HG03159 (cell line): ENCODE measurements at regions not wholly inside any gene's neighbourhood (a gene's known extent, or its start where the extent isn't known, plus 50 kb on each side); places are given as distances from the start of the nearest gene placed in this dataset.
"Not testable (repeated sequence)": the region's sequence is repeated elsewhere in the genome, so short reads cannot be mapped to it uniquely, and the experiment has no call there.

ENCODE experiments used
- ATAC-seq: cut with Tn5 transposase; IDR thresholded peaks from one replicate; pipeline ENCODE4 v1.9.1; 2021; ENCODE audit warnings: mild to moderate bottlenecking, moderate library complexity; ENCODE audit not compliant: unreplicated experiment

GRCh38 chr6:37580176-37580955 lies 80.7 kb upstream of the CCDC167 start:
- no peak for ATAC-seq

GRCh38 chr6:37579444-37580067 lies 79.9 kb upstream of the CCDC167 start:
- no peak for ATAC-seq

GRCh38 chr6:37578104-37578503 lies 78.4 kb upstream of the CCDC167 start:
- no peak for ATAC-seq

GRCh38 chr6:37576336-37576737 lies 76.6 kb upstream of the CCDC167 start:
- ATAC-seq = no peak

GRCh38 chr6:37575221-37575620 lies 75.5 kb upstream of the CCDC167 start:
- ATAC-seq = no peak

- ATAC-seq = no peak
Measured at GRCh38 chr6:37572334-37572733, 72.6 kb upstream of the CCDC167 start.

GRCh38 chr6:37570482-37571133 lies 70.9 kb upstream of the CCDC167 start:
- no peak for ATAC-seq

- no peak for ATAC-seq
Measured at GRCh38 chr6:37569743-37570481, 70.2 kb upstream of the CCDC167 start.

GRCh38 chr6:37569317-37569716 lies 69.6 kb upstream of the CCDC167 start:
- ATAC-seq = no peak

- no peak for ATAC-seq
Measured at GRCh38 chr6:37566950-37567349, 67.3 kb upstream of the CCDC167 start.

GRCh38 chr6:37566111-37566949 lies 66.6 kb upstream of the CCDC167 start:
- ATAC-seq = peak; percentile 40

GRCh38 chr6:37565267-37566110 lies 65.8 kb upstream of the CCDC167 start:
- ATAC-seq = no peak

- ATAC-seq = not testable (repeated sequence)
Measured at GRCh38 chr6:37562926-37563288, 63.2 kb upstream of the CCDC167 start.

GRCh38 chr6:37561361-37561760 lies 61.7 kb upstream of the CCDC167 start:
- no peak for ATAC-seq

- ATAC-seq = no peak
Measured at GRCh38 chr6:37560737-37561103, 61.0 kb upstream of the CCDC167 start.

GRCh38 chr6:37559501-37559900 lies 59.8 kb upstream of the CCDC167 start:
- no peak for ATAC-seq

GRCh38 chr6:37559050-37559449 lies 59.4 kb upstream of the CCDC167 start:
- ATAC-seq = no peak

- no peak for ATAC-seq
Measured at GRCh38 chr6:37558646-37559045, 59.0 kb upstream of the CCDC167 start.

- no peak for ATAC-seq
Measured at GRCh38 chr6:37558168-37558567, 58.5 kb upstream of the CCDC167 start.

GRCh38 chr6:37557645-37558114 lies 58.0 kb upstream of the CCDC167 start:
- ATAC-seq = no peak
